Neural progenitor cell (in vitro differentiated cells): ENCODE measurements at regions not wholly inside any gene's neighbourhood (a gene's known extent, or its start where the extent isn't known, plus 50 kb on each side); places are given as distances from the start of the nearest gene placed in this dataset.

Experiments
- DNase-seq: peaks from one replicate; pipeline ENCODE4 v3.0.0-alpha.2; 2016; ENCODE audit warnings: low spot score
- H2AFZ ChIP-seq: fragments of 200-600 bp; sonication (generic); replicated peaks from 2 replicates; pipeline ENCODE4 v1.6.1; 2016; ENCODE audit warnings: antibody characterized with exemption
- H3F3A ChIP-seq: fragments of 200-600 bp; sonication (generic); 2 replicates; pipeline ENCODE4 v1.6.1; 2016; ENCODE audit warnings: antibody characterized with exemption, low read depth
- H3K27ac ChIP-seq: fragments of 200-600 bp; sonication (generic); 2 replicates; pipeline ENCODE4 v1.5.1; 2016; ENCODE audit warnings: mild to moderate bottlenecking
- H3K27me3 ChIP-seq: fragments of 200-600 bp; sonication (generic); 2 replicates; pipeline ENCODE4 v1.6.1; 2016; ENCODE audit warnings: mild to moderate bottlenecking, moderate library complexity
- H3K36me3 ChIP-seq: fragments of 200-600 bp; sonication (generic); 2 replicates; pipeline ENCODE4 v1.5.1; 2016
- H3K4me1 ChIP-seq: fragments of 200-600 bp; sonication (generic); 2 replicates; pipeline ENCODE4 v1.6.1; 2016; ENCODE audit warnings: mixed run types
- H3K4me2 ChIP-seq: fragments of 200-600 bp; sonication (generic); 2 replicates; pipeline ENCODE4 v1.6.1; 2016
- H3K4me3 ChIP-seq: fragments of 200-600 bp; sonication (generic); 2 replicates; pipeline ENCODE4 v1.5.1; 2016
- H3K79me2 ChIP-seq: fragments of 200-600 bp; sonication (generic); 2 replicates; pipeline ENCODE4 v1.6.1; 2016; ENCODE audit warnings: low read depth
- H3K9ac ChIP-seq: fragments of 200-600 bp; sonication (generic); 2 replicates; pipeline ENCODE4 v1.6.1; 2016
- H3K9me3 ChIP-seq: fragments of 200-600 bp; sonication (generic); 2 replicates; pipeline ENCODE4 v1.5.1; 2016; ENCODE audit warnings: low read depth
- H4K20me1 ChIP-seq: fragments of 200-600 bp; sonication (generic); 2 replicates; pipeline ENCODE4 v1.6.1; 2016; ENCODE audit warnings: low read depth
- H3K27ac Mint-ChIP-seq: 3 replicates; pipeline ENCODE4 v1.8.0; 2021; ENCODE audit warnings: mixed read lengths
- H3K27me3 Mint-ChIP-seq: 2 replicates; pipeline ENCODE4 v1.8.0; 2022; ENCODE audit warnings: low read depth, mild to moderate bottlenecking, inconsistent platforms, moderate library complexity, mixed read lengths; ENCODE audit not compliant: insufficient read depth
- H3K36me3 Mint-ChIP-seq: 3 replicates; pipeline ENCODE4 v1.8.0; 2021; ENCODE audit warnings: mixed read lengths
- H3K4me1 Mint-ChIP-seq: 3 replicates; pipeline ENCODE4 v1.8.0; 2021; ENCODE audit warnings: mixed read lengths
- H3K4me3 Mint-ChIP-seq: 3 replicates; pipeline ENCODE4 v1.8.0; 2021; ENCODE audit warnings: mild to moderate bottlenecking, moderate library complexity, mixed read lengths
- H3K9me3 Mint-ChIP-seq: 3 replicates; pipeline ENCODE4 v1.8.0; 2020; ENCODE audit warnings: mixed read lengths
- EZH2 ChIP-seq: fragments of 200-600 bp; sonication (generic); IDR thresholded peaks from 2 replicates; pipeline ENCODE4 v1.6.1; 2017; ENCODE audit warnings: antibody characterized with exemption, mild to moderate bottlenecking, moderate library complexity
- EZH2phosphoT487 ChIP-seq: fragments of 200-600 bp; sonication (generic); IDR thresholded peaks from 2 replicates; pipeline ENCODE4 v1.6.1; 2017; ENCODE audit warnings: antibody characterized with exemption
- TF ChIP-seq, protein P1 (sequence below): fragments of 200-600 bp; sonication (generic); IDR thresholded peaks from 2 replicates; pipeline ENCODE4 v1.5.1; 2017; ENCODE audit warnings: antibody characterized with exemption, mild to moderate bottlenecking

DNA sequence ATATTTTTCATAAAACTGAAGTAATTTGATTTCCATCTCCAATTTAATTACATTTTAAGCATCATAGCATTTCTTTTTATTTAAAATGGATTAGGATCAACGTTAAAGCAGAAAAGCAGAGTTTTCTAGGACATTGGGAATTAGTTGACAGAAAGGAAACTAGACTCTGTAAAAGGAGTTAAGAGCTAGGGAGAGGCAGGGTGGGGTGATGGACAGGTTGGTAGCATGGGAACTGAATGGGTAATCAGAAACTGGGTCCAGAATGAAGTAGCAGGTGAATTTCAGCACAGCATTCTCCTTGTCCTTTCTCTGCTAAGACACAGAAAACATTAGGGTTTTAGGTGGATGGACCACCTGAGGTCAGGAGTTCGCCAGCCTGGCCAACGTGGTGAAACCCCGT, 97.6 kb downstream of the ANAPC4 start:
- Mint-ChIP-seq H3K36me3 (no peaks in the 10 kb centered on the region), H3K9me3 (peaks cover 5% of the 10 kb centered on the region), H3K4me3 (no peak overlapping the region), H3K27ac (no peak overlapping the region), H3K27me3 (no peaks in the 10 kb centered on the region), H3K4me1 (no peaks in the 10 kb centered on the region)
- no peak overlapping the region for H2AFZ ChIP-seq
- no peaks in the 10 kb centered on the region for H3K79me2 ChIP-seq
- H3K27me3 ChIP-seq, result no peaks in the 10 kb centered on the region
- no peak overlapping the region for H3K4me2 ChIP-seq
- H4K20me1 ChIP-seq, result no peaks in the 10 kb centered on the region
- H3F3A ChIP-seq, result no peaks in the 10 kb centered on the region
- no peak overlapping the region for H3K4me3 ChIP-seq
- H3K36me3 ChIP-seq, result no peaks in the 10 kb centered on the region
- H3K9me3 ChIP-seq, result no peaks in the 10 kb centered on the region
- H3K4me1 ChIP-seq, result no peaks in the 10 kb centered on the region
- TF ChIP-seq EZH2phosphoT487, result no peak
- TF ChIP-seq, protein P1, sequence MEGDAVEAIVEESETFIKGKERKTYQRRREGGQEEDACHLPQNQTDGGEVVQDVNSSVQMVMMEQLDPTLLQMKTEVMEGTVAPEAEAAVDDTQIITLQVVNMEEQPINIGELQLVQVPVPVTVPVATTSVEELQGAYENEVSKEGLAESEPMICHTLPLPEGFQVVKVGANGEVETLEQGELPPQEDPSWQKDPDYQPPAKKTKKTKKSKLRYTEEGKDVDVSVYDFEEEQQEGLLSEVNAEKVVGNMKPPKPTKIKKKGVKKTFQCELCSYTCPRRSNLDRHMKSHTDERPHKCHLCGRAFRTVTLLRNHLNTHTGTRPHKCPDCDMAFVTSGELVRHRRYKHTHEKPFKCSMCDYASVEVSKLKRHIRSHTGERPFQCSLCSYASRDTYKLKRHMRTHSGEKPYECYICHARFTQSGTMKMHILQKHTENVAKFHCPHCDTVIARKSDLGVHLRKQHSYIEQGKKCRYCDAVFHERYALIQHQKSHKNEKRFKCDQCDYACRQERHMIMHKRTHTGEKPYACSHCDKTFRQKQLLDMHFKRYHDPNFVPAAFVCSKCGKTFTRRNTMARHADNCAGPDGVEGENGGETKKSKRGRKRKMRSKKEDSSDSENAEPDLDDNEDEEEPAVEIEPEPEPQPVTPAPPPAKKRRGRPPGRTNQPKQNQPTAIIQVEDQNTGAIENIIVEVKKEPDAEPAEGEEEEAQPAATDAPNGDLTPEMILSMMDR, result no peak
- no peak for TF ChIP-seq EZH2
- H3K27ac ChIP-seq, result no peak overlapping the region
- no peak overlapping the region for H3K9ac ChIP-seq
- DNase-seq, result no peak

DNA sequence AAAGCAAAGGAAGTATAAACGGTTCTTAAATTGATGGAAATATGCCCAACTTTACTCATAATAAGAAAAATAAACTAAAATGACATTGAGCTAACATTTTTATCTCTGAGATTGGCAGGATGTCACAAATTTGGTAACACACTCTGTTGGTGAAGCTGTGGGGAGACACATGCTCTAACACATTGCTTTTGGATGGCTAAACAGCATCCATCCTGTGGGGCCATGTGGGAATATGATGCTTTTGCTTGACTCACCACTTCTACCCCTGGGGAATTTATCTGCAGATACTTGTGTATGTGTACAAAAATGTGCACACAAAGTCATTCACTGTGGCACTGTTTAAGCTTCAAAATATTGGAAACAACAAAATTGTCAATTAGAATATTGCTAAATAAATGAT, 100.2 kb downstream of the ANAPC4 start:
- Histone ChIP-seq H3K27me3 (no peaks in the 10 kb centered on the region), H3K9me3 (no peaks in the 10 kb centered on the region), H3K36me3 (no peaks in the 10 kb centered on the region), H3K79me2 (no peaks in the 10 kb centered on the region), H4K20me1 (no peaks in the 10 kb centered on the region), H2AFZ (no peak overlapping the region), H3K9ac (no peak overlapping the region), H3K4me1 (peaks cover 4% of the 10 kb centered on the region), H3F3A (peaks cover 13% of the 10 kb centered on the region), H3K4me2 (no peak overlapping the region), H3K27ac (no peak overlapping the region), H3K4me3 (no peak overlapping the region)
- no peak overlapping the region for H3K4me3 Mint-ChIP-seq
- no peak for TF ChIP-seq EZH2phosphoT487
- no peak for TF ChIP-seq EZH2
- TF ChIP-seq, protein P1, result no peak
- no peak for DNase-seq
- no peaks in the 10 kb centered on the region for H3K4me1 Mint-ChIP-seq
- no peaks in the 10 kb centered on the region for H3K36me3 Mint-ChIP-seq
- peaks cover 5% of the 10 kb centered on the region for H3K9me3 Mint-ChIP-seq
- H3K27me3 Mint-ChIP-seq, result no peaks in the 10 kb centered on the region
- H3K27ac Mint-ChIP-seq, result no peak overlapping the region

DNA sequence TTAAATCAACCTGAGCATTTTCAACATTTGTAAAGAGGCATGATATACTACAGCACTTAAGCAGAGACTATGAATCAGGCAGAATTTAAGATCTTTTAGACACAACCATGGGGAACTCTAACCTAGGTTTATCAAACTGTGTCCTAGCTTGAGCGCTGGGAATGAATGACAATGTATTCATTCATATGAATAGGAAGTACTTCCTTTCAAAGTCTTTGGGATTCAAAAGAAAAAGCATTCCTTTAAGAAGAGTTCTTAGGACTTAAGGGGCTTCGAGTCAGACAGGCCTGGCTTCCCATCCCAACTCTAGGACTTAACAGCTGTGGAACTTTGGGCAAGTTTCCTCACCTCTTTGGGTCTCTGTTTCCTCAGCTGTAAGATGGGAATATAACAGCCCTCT, 104.6 kb downstream of the ANAPC4 start:
- Histone ChIP-seq H3K4me3 (no peak overlapping the region), H2AFZ (peak overlapping the region; percentile 60), H3K79me2 (no peaks in the 10 kb centered on the region), H3K27ac (no peak overlapping the region), H3K9me3 (no peaks in the 10 kb centered on the region), H3F3A (peaks cover 13% of the 10 kb centered on the region), H3K36me3 (no peaks in the 10 kb centered on the region), H3K27me3 (no peaks in the 10 kb centered on the region), H4K20me1 (no peaks in the 10 kb centered on the region), H3K9ac (no peak overlapping the region), H3K4me1 (peaks cover 8% of the 10 kb centered on the region), H3K4me2 (no peak overlapping the region)
- peaks cover 8% of the 10 kb centered on the region for H3K9me3 Mint-ChIP-seq
- no peaks in the 10 kb centered on the region for H3K36me3 Mint-ChIP-seq
- H3K4me1 Mint-ChIP-seq, result no peaks in the 10 kb centered on the region
- no peak overlapping the region for H3K27ac Mint-ChIP-seq
- TF ChIP-seq EZH2phosphoT487, result no peak
- TF ChIP-seq EZH2, result no peak
- TF ChIP-seq, protein P1, result no peak
- peaks cover 4% of the 10 kb centered on the region for H3K27me3 Mint-ChIP-seq
- peak; percentile 6 for DNase-seq
- H3K4me3 Mint-ChIP-seq, result no peak overlapping the region
